Vagina (tissue), 2 donors: ENCODE measurements at regions not wholly inside any gene's neighbourhood (a gene's known extent, or its start where the extent isn't known, plus 50 kb on each side); places are given as distances from the start of the nearest gene placed in this dataset.

Experiments
- CTCF ChIP-seq, 3 experiments: fragments of 450-650 bp in 2 of 3; fragments of 200-600 bp in 1 of 3; sonication (generic) in 1 of 3; IDR thresholded peaks; one replicate each; pipeline ENCODE4 v1.5.1; 2017 to 2019; ENCODE audit warnings: antibody characterized with exemption in 3 of 3, mild to moderate bottlenecking in 2 of 3, moderate library complexity in 2 of 3
- POLR2A ChIP-seq, 2 donors: fragments of 450-650 bp; IDR thresholded peaks; one replicate each; pipeline ENCODE4 v1.6.1; 2017; ENCODE audit warnings: antibody characterized with exemption in 2 of 2, mild to moderate bottlenecking in 2 of 2, moderate library complexity in 2 of 2

- no peak for TF ChIP-seq POLR2A (IDR thresholded peaks at IDR 0.05)
- no peak for TF ChIP-seq CTCF (IDR thresholded peaks at IDR 0.05)
These were observed 183.7 kb upstream of the LDB2 start for GRCh38 chr4:17082186-17082585.
